NCI-H146 (cell line): ENCODE measurements at regions not wholly inside any gene's neighbourhood (a gene's known extent, or its start where the extent isn't known, plus 50 kb on each side); places are given as distances from the start of the nearest gene placed in this dataset.

Experiments
- DNase-seq: peaks from one replicate; lab custom pipeline; 2025; lab: John Stamatoyannopoulos, UW

- DNase-seq, result no peak
Measured at GRCh38 chr19:31089681-31090080, 259.6 kb downstream of the TSHZ3 start.

GRCh38 chr19:31085125-31085524, 264.1 kb downstream of the TSHZ3 start:
- DNase-seq, result no peak

- no peak for DNase-seq
Measured at GRCh38 chr19:31083105-31083504, 266.1 kb downstream of the TSHZ3 start.

GRCh38 chr19:31075146-31075655, 274.0 kb downstream of the TSHZ3 start:
- no peak for DNase-seq

GRCh38 chr19:31074199-31075125, 274.8 kb downstream of the TSHZ3 start:
- DNase-seq, result no peak

GRCh38 chr19:31073485-31074198, 275.6 kb downstream of the TSHZ3 start:
- no peak for DNase-seq

- DNase-seq, result no peak
Measured at GRCh38 chr19:31072451-31072850, 276.8 kb downstream of the TSHZ3 start.

- no peak for DNase-seq
Measured at GRCh38 chr19:31071136-31071855, 277.9 kb downstream of the TSHZ3 start.

- DNase-seq, result no peak
Measured at GRCh38 chr19:31070146-31071065, 278.8 kb downstream of the TSHZ3 start.

GRCh38 chr19:31068268-31068667, 281.0 kb downstream of the TSHZ3 start:
- no peak for DNase-seq

GRCh38 chr19:31066385-31066784, 282.9 kb downstream of the TSHZ3 start:
- no peak for DNase-seq

GRCh38 chr19:31064491-31064890, 284.7 kb downstream of the TSHZ3 start:
- no peak for DNase-seq

GRCh38 chr19:31058676-31059340, 290.4 kb downstream of the TSHZ3 start:
- no peak for DNase-seq

GRCh38 chr19:31057476-31057875, 291.8 kb downstream of the TSHZ3 start:
- DNase-seq, result no peak

- no peak for DNase-seq
Measured at GRCh38 chr19:31055454-31055853, 293.8 kb downstream of the TSHZ3 start.

GRCh38 chr19:31054430-31054829, 294.8 kb downstream of the TSHZ3 start:
- no peak for DNase-seq

- no peak for DNase-seq
Measured at GRCh38 chr19:31049431-31049830, 299.8 kb downstream of the TSHZ3 start.

GRCh38 chr19:31046024-31046423, 303.2 kb downstream of the TSHZ3 start:
- no peak for DNase-seq

GRCh38 chr19:31041461-31041860, 307.8 kb downstream of the TSHZ3 start:
- no peak for DNase-seq

- DNase-seq, result no peak
Measured at GRCh38 chr19:31039151-31039550, 310.1 kb downstream of the TSHZ3 start.
